Muscle of arm (tissue), 1 donor: ENCODE measurements at regions not wholly inside any gene's neighbourhood (a gene's known extent, or its start where the extent isn't known, plus 50 kb on each side); places are given as distances from the start of the nearest gene placed in this dataset.
"Not testable (repeated sequence)": the region's sequence is repeated elsewhere in the genome, so short reads cannot be mapped to it uniquely, and the experiment has no call there.

Experiments
- DNase-seq: peaks from one replicate; pipeline ENCODE4 v3.0.0-alpha.2; 2013

DNA sequence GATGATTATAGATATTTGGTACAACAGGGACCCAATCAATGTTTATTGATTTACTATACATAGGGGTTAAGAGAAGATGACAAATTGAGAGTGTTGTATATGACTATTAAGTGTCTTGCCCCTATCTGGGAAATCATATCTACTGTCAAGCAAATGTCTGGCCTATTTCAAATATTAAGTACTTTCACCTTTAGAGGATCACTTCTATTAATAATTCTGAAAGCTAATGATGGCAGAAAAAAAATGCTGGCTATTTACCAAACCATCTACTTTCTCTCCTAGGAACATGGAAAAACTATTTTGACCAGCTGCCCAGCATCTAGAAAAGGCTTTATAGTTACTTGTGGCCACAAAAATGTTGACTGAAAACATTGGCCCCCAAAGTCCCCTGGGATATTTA lies 632.3 kb upstream of the ZNF385D start:
- DNase-seq = no peak

- no peak for DNase-seq
Observed at GRCh38 chr3:22386107-22386506, 635.1 kb upstream of the ZNF385D start.

DNA sequence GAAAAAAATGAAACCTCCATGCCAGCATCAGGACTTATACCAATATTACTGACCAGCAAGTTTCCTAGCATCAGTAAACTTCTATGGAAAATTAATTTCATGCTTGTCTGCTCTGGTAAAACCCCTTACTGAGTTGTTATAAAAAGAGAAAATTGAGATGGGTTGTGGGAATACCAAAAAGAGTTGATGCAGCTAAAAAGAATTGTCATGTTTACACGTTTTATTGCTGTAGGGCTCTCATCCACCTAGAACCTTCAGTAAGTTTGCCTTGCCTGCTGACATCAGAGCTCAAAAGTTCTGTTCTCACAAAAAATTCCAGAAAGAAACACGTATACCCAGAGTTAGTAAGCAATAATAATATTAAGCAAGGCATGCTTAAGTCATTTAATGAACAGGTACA lies 641.3 kb upstream of the ZNF385D start:
- DNase-seq = no peak

GRCh38 chr3:22392859-22393258 lies 641.8 kb upstream of the ZNF385D start:
- DNase-seq = no peak

GRCh38 chr3:22399566-22399965 lies 648.6 kb upstream of the ZNF385D start:
- no peak for DNase-seq

GRCh38 chr3:22401499-22401898 lies 650.5 kb upstream of the ZNF385D start:
- DNase-seq = no peak

- no peak for DNase-seq
Observed at GRCh38 chr3:22414239-22414638, 663.2 kb upstream of the ZNF385D start.

DNA sequence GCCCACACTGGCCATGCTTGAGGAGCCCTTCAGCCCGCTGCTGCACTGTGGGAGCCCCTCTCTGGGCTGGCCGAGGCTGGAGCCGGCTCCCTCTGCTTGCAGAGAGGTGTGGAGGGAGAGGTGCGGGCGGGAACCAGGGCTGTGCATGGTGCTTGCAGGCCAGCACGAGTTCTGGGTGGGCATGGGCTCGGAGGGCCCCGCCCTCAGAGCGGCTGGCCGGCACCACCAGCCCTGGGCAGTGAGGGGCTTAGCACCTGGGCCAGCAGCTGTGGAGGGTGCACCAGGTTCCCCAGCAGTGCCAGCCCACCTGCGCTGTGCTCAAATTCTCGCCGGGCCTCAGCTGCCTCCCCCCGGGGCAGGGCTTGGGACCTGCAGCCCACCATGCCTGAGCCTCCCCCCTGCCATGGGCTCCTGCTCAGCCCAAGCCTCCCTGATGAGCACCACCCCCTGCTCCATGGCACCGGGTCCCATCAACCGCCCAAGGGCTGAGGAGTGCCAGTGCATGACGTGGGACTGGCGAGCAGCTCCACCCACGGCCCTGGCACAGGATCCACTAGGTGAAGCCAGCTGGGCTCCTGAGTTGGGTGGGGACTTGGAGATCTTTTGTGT lies 665.9 kb upstream of the ZNF385D start:
- DNase-seq = not testable (repeated sequence)

- no peak for DNase-seq
Observed at GRCh38 chr3:22419261-22419660, 668.3 kb upstream of the ZNF385D start.

- DNase-seq = no peak
Observed at GRCh38 chr3:22421589-22421988, 670.6 kb upstream of the ZNF385D start.

DNA sequence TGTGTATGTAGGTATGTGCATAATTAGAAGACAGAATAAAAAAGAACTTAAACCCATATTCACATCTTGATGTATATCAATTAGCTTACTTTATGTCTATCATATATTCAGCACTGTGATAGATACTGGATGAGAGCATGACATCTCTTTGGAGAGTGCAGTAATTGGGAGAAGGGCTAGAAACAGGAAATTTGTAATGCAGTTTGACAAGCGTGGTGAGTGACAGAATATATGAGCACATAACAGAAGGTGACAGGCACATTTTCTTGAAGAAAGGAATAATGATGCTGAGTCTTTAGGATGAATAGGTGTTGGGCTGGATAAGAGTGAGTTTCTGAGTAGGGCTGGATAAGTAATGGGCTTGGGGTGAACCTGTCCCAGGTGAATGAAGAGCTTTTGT lies 680.3 kb upstream of the ZNF385D start:
- no peak for DNase-seq

- no peak for DNase-seq
Observed at GRCh38 chr3:22439626-22440025, 688.6 kb upstream of the ZNF385D start.

DNA sequence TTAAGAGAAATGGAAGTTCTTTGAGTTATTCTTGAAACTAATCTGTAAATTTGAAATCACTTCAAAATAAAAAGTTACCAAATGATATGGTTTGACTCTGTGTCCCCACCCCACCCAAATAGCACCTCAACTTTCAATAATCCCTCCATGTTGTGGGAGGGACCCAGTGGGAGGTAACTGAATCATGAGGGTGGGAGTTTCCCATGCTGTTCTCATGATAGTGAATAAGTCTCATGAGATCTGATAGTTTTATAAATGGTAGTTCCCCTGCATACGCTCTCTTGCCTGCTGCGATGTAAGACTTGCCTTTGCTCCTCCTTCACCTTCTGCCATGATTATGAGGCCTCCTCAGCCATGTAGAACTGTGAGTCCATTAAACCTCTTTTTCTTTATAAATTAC lies 690.7 kb upstream of the ZNF385D start:
- no peak for DNase-seq

DNA sequence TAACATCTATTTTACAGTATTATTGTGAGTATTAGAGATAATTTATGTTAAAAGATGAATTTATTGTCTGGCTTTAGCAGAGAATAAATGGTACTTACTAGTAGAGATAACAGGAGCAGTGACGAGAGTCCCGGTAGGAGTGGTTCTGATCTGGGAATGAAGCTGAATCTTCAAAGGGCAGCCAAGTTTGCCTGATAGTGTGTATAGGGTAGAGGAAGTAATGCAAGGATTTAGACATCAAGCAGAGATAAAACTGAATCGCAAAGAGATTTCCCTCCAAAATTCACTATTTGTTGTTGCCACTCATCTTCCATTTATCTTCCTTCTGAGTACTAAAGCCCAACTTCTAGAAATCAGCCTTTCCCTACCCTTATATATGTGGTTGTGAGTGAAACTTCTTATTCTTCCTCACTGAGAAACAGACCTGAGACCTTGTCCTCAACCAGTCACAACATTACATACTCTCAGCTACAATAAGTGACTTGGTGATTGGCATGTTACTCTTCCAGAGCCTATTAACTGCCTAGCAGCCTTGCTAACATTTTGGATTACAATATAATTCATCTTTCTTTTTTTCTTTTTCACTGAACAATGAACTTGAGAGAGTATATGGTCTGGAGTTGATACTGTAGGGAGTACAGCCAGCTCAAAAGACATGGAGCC lies 692.7 kb upstream of the ZNF385D start:
- no peak for DNase-seq

DNA sequence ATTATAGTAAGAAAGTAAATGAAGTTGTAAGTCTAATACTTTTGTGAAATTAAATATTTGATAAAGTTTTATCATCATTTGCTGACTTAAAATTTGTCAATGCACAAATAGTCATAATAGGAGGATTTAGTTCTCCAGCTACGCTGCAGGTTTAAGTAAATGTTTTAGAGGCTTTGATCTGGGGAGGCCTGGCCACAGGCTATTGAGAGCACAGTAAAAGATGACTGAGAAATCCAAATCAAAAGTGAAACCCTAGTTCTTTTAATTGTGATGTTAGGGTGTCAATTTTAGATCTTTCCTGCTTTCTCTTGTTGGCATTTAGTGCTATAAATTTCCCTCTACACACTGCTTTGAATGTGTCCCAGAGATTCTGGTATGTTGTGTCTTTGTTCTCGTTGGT lies 694.3 kb upstream of the ZNF385D start:
- DNase-seq = not testable (repeated sequence)

- DNase-seq = peak; percentile 63
Observed at GRCh38 chr3:22450786-22451400, 699.9 kb upstream of the ZNF385D start.

GRCh38 chr3:22451501-22451900 lies 700.5 kb upstream of the ZNF385D start:
- DNase-seq = no peak

DNA sequence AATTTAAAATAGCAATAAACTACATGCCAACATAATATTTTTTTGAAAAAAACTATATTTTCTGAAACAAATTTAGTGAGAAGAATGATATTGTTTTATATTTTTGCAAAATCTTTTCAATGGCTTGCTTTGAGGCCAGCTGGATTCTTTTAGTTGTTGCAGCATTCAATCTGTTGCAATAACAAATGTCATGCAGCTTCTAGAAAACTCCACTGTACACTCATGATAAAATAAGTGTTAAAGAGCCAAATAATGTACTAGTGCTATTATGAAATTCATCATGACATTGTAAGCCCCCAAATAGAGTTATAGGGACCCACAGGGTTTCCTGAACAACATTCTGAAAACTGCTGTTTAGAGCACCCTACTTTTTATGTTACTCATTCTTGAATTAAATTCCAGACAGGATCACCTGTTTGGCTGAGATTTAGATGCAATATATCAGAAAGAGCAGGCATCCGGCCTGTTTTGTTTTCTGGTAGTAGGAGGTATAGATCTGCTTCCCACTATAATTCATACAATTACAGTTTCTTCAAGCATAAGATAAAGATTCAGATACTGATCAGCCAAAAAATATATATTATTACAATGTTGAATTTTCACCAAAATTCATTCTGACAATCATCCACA lies 703.0 kb upstream of the ZNF385D start:
- no peak for DNase-seq

DNA sequence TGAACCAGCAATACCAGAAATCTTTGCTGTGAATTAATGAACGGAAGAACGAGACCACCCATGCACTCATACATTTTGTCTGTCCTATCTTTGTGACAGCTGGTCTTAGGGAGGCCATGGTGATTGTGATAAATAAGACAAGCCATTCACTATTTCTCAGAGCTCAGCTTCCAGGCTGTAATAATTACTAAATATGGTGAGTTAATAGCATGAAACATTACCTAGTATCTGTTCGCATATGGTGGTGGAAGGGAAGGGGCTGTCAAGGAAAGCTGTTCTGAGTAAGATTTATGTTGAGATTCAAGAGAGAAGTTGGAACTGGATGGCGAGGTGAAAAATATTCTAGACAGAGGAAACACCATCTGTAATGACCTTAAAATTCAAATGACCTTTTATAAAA lies 719.0 kb upstream of the ZNF385D start:
- no peak for DNase-seq

DNA sequence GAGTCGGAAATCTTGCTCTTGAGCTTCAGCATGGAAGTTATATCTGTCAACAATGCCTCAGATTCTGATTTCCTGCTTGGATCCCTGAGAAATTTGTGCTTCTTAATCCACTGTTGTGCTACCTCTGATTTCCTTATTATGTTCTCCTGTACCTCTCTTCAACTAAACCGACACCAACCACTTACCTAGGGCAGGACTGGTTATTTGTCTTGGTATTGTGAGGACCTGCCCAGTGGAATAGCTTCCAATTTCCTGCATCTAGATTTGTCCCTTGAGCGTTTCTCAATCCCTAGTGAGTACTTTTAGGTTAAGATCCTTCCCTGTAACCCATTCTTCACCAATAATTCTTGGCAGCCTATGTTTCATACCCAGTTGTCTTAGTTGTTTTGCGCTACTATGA lies 720.5 kb upstream of the ZNF385D start:
- no peak for DNase-seq

- no peak for DNase-seq
Observed at GRCh38 chr3:22474706-22475445, 723.9 kb upstream of the ZNF385D start.

DNA sequence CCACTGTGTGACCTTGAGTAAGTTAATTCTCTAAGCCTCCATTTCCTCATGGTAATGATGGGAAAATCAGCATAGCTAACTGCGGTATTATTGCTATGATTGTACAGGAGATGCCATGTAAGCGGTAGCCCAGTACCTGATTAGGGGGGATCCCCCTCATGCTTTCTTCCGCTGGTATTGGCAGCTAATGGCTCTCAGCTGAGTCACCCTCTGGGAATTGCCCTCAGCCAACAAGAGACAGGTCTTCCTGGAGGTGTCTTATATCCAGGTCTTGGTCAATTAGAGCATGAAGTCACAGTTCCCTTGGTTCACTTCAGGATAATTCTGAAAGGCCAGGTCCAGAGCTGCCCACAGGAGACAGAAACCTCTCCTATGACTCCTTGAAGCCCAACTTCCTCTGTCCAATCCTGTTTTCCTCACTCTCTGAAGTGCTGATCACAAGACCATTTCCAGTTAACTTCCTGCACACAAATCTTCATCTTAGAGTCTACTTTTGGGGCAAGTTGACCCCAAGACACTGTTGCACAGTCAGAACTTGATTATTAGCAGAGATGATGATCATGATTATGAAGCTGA lies 724.7 kb upstream of the ZNF385D start:
- DNase-seq = no peak
